ENCODE measurements at regions not wholly inside any gene's neighbourhood (a gene's known extent, or its start where the extent isn't known, plus 50 kb on each side); places are given as distances from the start of the nearest gene placed in this dataset.

- DNase-seq (ENCODE audit: low read depth in 1 of 2, low spot score in 1 of 2) = no peak
- Histone ChIP-seq H3K4me3 (replicated peaks; ENCODE audit: insufficient read depth, low read length) (no peak overlapping the region), H3K27ac (replicated peaks) (no peak overlapping the region), H3K27me3 (ENCODE audit: insufficient read depth, poor library complexity, severe bottlenecking) (no peaks in the 10 kb centered on the region)
- no peak for TF ChIP-seq SPI1 (IDR thresholded peaks at IDR 0.05; ENCODE audit: borderline replicate concordance, low read depth)
- TF ChIP-seq GABPA (IDR thresholded peaks at IDR 0.05; ENCODE audit: low read depth) = no peak
- TF ChIP-seq REST (IDR thresholded peaks at IDR 0.05; ENCODE audit: insufficient replicate concordance, low read depth) = no peak
- no peak for TF ChIP-seq CTCF (IDR thresholded peaks at IDR 0.05; ENCODE audit: insufficient read depth, low read length)
- TF ChIP-seq POLR2AphosphoS5 (IDR thresholded peaks at IDR 0.05; ENCODE audit: low read depth) = no peak
These were observed 59.3 kb upstream of the MYCN start for GRCh38 chr2:15881120-15881433.

- no peak for DNase-seq (ENCODE audit: low read depth in 1 of 2, low spot score in 1 of 2)
- H3K27ac ChIP-seq (replicated peaks) = no peak overlapping the region
- H3K27me3 ChIP-seq (ENCODE audit: insufficient read depth, poor library complexity, severe bottlenecking) = no peaks in the 10 kb centered on the region
- no peak overlapping the region for H3K4me3 ChIP-seq (replicated peaks; ENCODE audit: insufficient read depth, low read length)
- TF ChIP-seq SPI1 (IDR thresholded peaks at IDR 0.05; ENCODE audit: borderline replicate concordance, low read depth) (no peak), CTCF (IDR thresholded peaks at IDR 0.05; ENCODE audit: insufficient read depth, low read length) (no peak), REST (IDR thresholded peaks at IDR 0.05; ENCODE audit: insufficient replicate concordance, low read depth) (no peak), GABPA (IDR thresholded peaks at IDR 0.05; ENCODE audit: low read depth) (no peak), POLR2AphosphoS5 (IDR thresholded peaks at IDR 0.05; ENCODE audit: low read depth) (no peak)
These were observed 58.7 kb upstream of the MYCN start for GRCh38 chr2:15881676-15882075.

GRCh38 chr2:15882761-15883497 lies 57.4 kb upstream of the MYCN start:
- DNase-seq (ENCODE audit: low read depth in 1 of 2, low spot score in 1 of 2) = no peak
- Histone ChIP-seq H3K27me3 (ENCODE audit: insufficient read depth, poor library complexity, severe bottlenecking) (no peaks in the 10 kb centered on the region), H3K27ac (replicated peaks) (no peak overlapping the region), H3K4me3 (replicated peaks; ENCODE audit: insufficient read depth, low read length) (no peak overlapping the region)
- TF ChIP-seq POLR2AphosphoS5 (IDR thresholded peaks at IDR 0.05; ENCODE audit: low read depth) (no peak), GABPA (IDR thresholded peaks at IDR 0.05; ENCODE audit: low read depth) (no peak), CTCF (IDR thresholded peaks at IDR 0.05; ENCODE audit: insufficient read depth, low read length) (no peak), SPI1 (IDR thresholded peaks at IDR 0.05; ENCODE audit: borderline replicate concordance, low read depth) (no peak), REST (IDR thresholded peaks at IDR 0.05; ENCODE audit: insufficient replicate concordance, low read depth) (no peak)

All from HL-60 (cell line).